DND-41 (cell line): ENCODE measurements at regions not wholly inside any gene's neighbourhood (a gene's known extent, or its start where the extent isn't known, plus 50 kb on each side); places are given as distances from the start of the nearest gene placed in this dataset.

Experiments
- ATAC-seq: fragments of 200-7000 bp; cut with Tn5 transposase; 3 replicates; pipeline ENCODE4 v1.9.1; 2021; ENCODE audit warnings: low read depth; ENCODE audit not compliant: insufficient read depth
- DNase-seq: peaks from one replicate; pipeline ENCODE4 v3.0.0-alpha.2; 2020
- H2AFZ ChIP-seq: 2 replicates; pipeline ENCODE4 v1.6.0; 2012; ENCODE audit warnings: low read depth, low read length
- H3K27ac ChIP-seq: 2 replicates; pipeline ENCODE4 v1.5.1; 2012; ENCODE audit warnings: low read length, inconsistent platforms
- H3K27me3 ChIP-seq: fragments of 200-600 bp; sonication (generic); 2 replicates; pipeline ENCODE4 v1.6.0; 2012; ENCODE audit warnings: low read length, mild to moderate bottlenecking, inconsistent platforms; ENCODE audit not compliant: insufficient read depth, poor library complexity
- H3K36me3 ChIP-seq: 2 replicates; pipeline ENCODE4 v1.5.1; 2012; ENCODE audit warnings: low read length, inconsistent platforms; ENCODE audit not compliant: insufficient read depth
- H3K4me1 ChIP-seq: 2 replicates; pipeline ENCODE4 v1.5.1; 2012; ENCODE audit warnings: mild to moderate bottlenecking, low read length; ENCODE audit not compliant: insufficient read depth
- H3K4me2 ChIP-seq: 2 replicates; pipeline ENCODE4 v1.6.0; 2012; ENCODE audit warnings: mild to moderate bottlenecking, moderate library complexity, low read length, inconsistent platforms; ENCODE audit not compliant: insufficient read depth
- H3K4me3 ChIP-seq, 2 experiments: fragments of 200-600 bp in 1 of 2; shearing (Covaris generic) in 1 of 2; 2 replicates each; pipeline ENCODE4 v1.5.1; 2012 to 2016; ENCODE audit warnings: inconsistent platforms in 2 of 2, low read length in 2 of 2, mild to moderate bottlenecking in 2 of 2, low read depth in 1 of 2, moderate library complexity in 1 of 2
- H3K79me2 ChIP-seq: 2 replicates; pipeline ENCODE4 v1.6.0; 2012; ENCODE audit warnings: low read length, inconsistent platforms; ENCODE audit not compliant: insufficient read depth
- H3K9ac ChIP-seq: 2 replicates; pipeline ENCODE4 v1.6.0; 2012; ENCODE audit warnings: low read depth, mild to moderate bottlenecking, inconsistent platforms, low read length, moderate library complexity
- H3K9me3 ChIP-seq: 2 replicates; pipeline ENCODE4 v1.5.1; 2012; ENCODE audit warnings: low read length, moderate library complexity, mild to moderate bottlenecking, inconsistent platforms; ENCODE audit not compliant: insufficient read depth, severe bottlenecking
- H4K20me1 ChIP-seq: 2 replicates; pipeline ENCODE4 v1.6.0; 2012; ENCODE audit warnings: low read length; ENCODE audit not compliant: insufficient read depth
- EZH2 ChIP-seq: IDR thresholded peaks from 3 replicates; pipeline ENCODE4 v1.6.1; 2012; ENCODE audit warnings: borderline replicate concordance, low read depth, mild to moderate bottlenecking, moderate library complexity, low read length, inconsistent platforms; ENCODE audit not compliant: severe bottlenecking
- TF ChIP-seq, protein P1 (sequence below): IDR thresholded peaks from 2 replicates; pipeline ENCODE4 v1.5.1; 2012; ENCODE audit warnings: borderline replicate concordance, low read length, moderate library complexity, mild to moderate bottlenecking; ENCODE audit not compliant: poor library complexity, severe bottlenecking; ENCODE audit errors: extremely low read depth

- TF ChIP-seq, protein P1, sequence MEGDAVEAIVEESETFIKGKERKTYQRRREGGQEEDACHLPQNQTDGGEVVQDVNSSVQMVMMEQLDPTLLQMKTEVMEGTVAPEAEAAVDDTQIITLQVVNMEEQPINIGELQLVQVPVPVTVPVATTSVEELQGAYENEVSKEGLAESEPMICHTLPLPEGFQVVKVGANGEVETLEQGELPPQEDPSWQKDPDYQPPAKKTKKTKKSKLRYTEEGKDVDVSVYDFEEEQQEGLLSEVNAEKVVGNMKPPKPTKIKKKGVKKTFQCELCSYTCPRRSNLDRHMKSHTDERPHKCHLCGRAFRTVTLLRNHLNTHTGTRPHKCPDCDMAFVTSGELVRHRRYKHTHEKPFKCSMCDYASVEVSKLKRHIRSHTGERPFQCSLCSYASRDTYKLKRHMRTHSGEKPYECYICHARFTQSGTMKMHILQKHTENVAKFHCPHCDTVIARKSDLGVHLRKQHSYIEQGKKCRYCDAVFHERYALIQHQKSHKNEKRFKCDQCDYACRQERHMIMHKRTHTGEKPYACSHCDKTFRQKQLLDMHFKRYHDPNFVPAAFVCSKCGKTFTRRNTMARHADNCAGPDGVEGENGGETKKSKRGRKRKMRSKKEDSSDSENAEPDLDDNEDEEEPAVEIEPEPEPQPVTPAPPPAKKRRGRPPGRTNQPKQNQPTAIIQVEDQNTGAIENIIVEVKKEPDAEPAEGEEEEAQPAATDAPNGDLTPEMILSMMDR: no peak
- TF ChIP-seq EZH2: no peak
- H4K20me1 ChIP-seq: no peaks in the 10 kb centered on the region
- H3K36me3 ChIP-seq: no peaks in the 10 kb centered on the region
- no peak overlapping the region for H2AFZ ChIP-seq
- no peak for DNase-seq
- H3K9me3 ChIP-seq: peaks cover 3% of the 10 kb centered on the region
- H3K4me2 ChIP-seq: no peak overlapping the region
- no peaks in the 10 kb centered on the region for H3K79me2 ChIP-seq
- no peak overlapping the region for H3K9ac ChIP-seq
- no peaks in the 10 kb centered on the region for H3K27me3 ChIP-seq
- H3K27ac ChIP-seq: no peak overlapping the region
- peaks cover 1% of the 10 kb centered on the region for H3K4me1 ChIP-seq
- no peak overlapping the region for H3K4me3 ChIP-seq
- ATAC-seq: no peak
Observed at GRCh38 chr15:58291848-58292247, 139.9 kb upstream of the LIPC start.

GRCh38 chr15:58292751-58293175 is 139.0 kb upstream of the LIPC start:
- peaks cover 3% of the 10 kb centered on the region for H3K9me3 ChIP-seq
- TF ChIP-seq EZH2: no peak
- TF ChIP-seq, protein P1: no peak
- no peaks in the 10 kb centered on the region for H3K4me1 ChIP-seq
- H3K4me3 ChIP-seq: no peak overlapping the region
- H3K27ac ChIP-seq: no peak overlapping the region
- no peaks in the 10 kb centered on the region for H3K36me3 ChIP-seq
- H3K27me3 ChIP-seq: no peaks in the 10 kb centered on the region
- H3K79me2 ChIP-seq: no peaks in the 10 kb centered on the region
- H2AFZ ChIP-seq: no peak overlapping the region
- H4K20me1 ChIP-seq: no peaks in the 10 kb centered on the region
- DNase-seq: peak; percentile 40
- no peak overlapping the region for H3K9ac ChIP-seq
- H3K4me2 ChIP-seq: no peak overlapping the region
- peak; percentile 62; the same call in 1 of the 3 replicates for ATAC-seq

GRCh38 chr15:58293622-58294550 is 137.9 kb upstream of the LIPC start:
- H3K27ac ChIP-seq: no peak overlapping the region
- ATAC-seq (no peak), DNase-seq (no peak)
- no peak overlapping the region for H2AFZ ChIP-seq
- H3K9me3 ChIP-seq: peaks cover 3% of the 10 kb centered on the region
- no peaks in the 10 kb centered on the region for H3K36me3 ChIP-seq
- no peaks in the 10 kb centered on the region for H3K79me2 ChIP-seq
- H3K4me1 ChIP-seq: no peaks in the 10 kb centered on the region
- TF ChIP-seq, protein P1: no peak
- TF ChIP-seq EZH2: no peak
- no peaks in the 10 kb centered on the region for H3K27me3 ChIP-seq
- H3K9ac ChIP-seq: no peak overlapping the region
- H3K4me3 ChIP-seq: no peak overlapping the region
- H4K20me1 ChIP-seq: no peaks in the 10 kb centered on the region
- no peak overlapping the region for H3K4me2 ChIP-seq
